GM12874 (cell line): ENCODE measurements at regions not wholly inside any gene's neighbourhood (a gene's known extent, or its start where the extent isn't known, plus 50 kb on each side); places are given as distances from the start of the nearest gene placed in this dataset.

Experiments used
- TF ChIP-seq, protein P1 (sequence below): IDR thresholded peaks from 2 replicates; pipeline ENCODE4 v1.5.1; 2011; ENCODE audit warnings: low read depth, mild to moderate bottlenecking, control low read depth, low read length, moderate library complexity; ENCODE audit not compliant: insufficient read depth

- TF ChIP-seq, protein P1, sequence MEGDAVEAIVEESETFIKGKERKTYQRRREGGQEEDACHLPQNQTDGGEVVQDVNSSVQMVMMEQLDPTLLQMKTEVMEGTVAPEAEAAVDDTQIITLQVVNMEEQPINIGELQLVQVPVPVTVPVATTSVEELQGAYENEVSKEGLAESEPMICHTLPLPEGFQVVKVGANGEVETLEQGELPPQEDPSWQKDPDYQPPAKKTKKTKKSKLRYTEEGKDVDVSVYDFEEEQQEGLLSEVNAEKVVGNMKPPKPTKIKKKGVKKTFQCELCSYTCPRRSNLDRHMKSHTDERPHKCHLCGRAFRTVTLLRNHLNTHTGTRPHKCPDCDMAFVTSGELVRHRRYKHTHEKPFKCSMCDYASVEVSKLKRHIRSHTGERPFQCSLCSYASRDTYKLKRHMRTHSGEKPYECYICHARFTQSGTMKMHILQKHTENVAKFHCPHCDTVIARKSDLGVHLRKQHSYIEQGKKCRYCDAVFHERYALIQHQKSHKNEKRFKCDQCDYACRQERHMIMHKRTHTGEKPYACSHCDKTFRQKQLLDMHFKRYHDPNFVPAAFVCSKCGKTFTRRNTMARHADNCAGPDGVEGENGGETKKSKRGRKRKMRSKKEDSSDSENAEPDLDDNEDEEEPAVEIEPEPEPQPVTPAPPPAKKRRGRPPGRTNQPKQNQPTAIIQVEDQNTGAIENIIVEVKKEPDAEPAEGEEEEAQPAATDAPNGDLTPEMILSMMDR, result no peak
These were observed 234.0 kb downstream of the NR4A2 start for GRCh38 chr2:156098506-156098905.

- TF ChIP-seq, protein P1, result no peak
These were observed 243.9 kb downstream of the NR4A2 start for GRCh38 chr2:156088587-156088986.

GRCh38 chr2:156087875-156088274, 244.6 kb downstream of the NR4A2 start:
- TF ChIP-seq, protein P1, result no peak

DNA sequence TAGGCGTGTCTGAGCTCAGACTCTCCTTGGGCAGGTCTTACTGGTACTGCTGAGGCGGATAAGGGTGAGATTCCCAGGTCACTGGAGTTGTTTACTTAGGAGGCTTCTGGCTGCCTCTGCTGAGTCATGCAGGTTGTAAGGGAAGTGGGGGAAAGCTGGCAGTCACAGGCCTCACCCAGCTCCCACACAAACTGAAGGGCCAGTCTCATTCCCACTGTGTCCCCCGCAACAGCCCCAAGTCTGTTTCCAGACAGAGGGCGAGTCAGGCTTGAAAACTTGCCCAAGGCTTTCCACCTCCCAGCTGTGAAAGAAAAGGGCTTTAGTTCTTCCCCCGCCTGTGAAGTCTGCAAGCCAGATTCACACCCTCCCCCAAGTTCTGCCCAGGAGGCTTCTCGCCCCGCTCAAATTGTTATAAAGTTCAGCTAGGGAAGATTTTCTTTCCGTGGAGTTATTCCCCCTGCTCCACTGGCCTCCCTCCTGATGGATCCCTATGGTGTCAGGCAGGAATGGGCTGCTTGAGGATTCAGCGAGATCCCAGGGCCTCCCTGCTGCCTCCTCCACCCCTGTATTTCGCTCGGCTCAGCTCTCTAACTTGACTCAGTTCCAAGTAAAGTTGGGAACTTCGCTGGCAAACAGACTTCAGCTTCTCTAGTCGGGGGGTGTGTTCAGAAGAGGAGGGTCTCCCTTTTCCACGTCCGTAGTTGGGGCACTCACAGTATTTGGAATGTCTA, 248.6 kb downstream of the NR4A2 start:
- TF ChIP-seq, protein P1, result no peak

- TF ChIP-seq, protein P1, result no peak
These were observed 252.7 kb downstream of the NR4A2 start for GRCh38 chr2:156079845-156080244.

DNA sequence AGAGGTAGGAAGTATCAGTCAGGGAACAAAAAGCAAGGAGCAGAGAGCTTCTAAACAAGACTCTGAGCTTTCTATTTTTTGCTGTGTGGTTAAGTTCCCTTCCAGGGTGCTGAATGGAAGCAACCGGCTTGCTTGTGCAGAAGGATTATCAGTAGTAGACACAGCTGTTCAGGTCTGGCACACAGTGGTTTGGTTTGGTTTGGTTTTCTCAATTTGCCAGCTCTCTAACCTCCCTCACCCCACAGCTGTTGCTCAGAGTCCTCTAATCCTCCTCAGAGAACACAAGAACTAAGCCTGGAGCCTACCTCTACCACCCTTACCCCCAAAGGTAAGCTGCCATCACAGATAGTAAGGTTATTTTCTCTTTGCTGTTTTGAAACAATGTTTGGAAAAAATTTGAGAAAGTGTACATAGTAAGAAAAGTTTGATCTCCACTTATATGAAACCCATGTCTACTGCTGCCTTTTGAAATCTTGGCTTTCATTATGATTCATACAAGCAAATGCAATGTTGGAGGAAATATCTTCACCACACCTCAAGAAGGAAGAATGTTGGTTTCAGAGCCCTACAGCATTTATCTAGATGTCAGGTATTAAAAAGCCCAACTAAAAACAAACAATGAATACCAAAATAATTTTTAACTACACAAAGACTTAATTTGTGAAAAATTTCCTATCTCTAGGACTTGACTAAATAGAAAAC, 255.3 kb downstream of the NR4A2 start:
- TF ChIP-seq, protein P1, result no peak

DNA sequence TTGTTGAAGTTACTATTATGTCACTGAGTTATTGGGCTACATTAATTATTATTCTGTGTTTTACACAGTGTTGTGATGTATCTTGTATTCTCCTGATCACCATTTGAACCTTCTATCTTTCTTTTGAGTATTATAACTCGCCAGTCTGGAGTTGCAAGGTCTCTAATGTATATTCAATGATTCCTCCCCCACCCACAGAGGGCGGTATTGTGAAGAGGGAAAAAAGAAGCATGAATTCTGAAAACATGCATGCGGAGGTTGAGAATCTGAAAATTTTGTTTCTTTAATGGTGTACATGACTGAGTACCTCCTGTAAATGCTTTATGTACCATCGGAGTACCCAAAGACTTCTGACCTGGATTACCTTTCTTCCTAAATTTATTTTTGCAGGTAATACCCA, 266.6 kb downstream of the NR4A2 start:
- TF ChIP-seq, protein P1, result peak; percentile 12; the same call in 1 of the 2 replicates
